DND-41 (cell line): ENCODE measurements at regions not wholly inside any gene's neighbourhood (a gene's known extent, or its start where the extent isn't known, plus 50 kb on each side); places are given as distances from the start of the nearest gene placed in this dataset.

Experiments used
- CTCF ChIP-seq: IDR thresholded peaks from 2 replicates; pipeline ENCODE4 v1.5.1; 2012; ENCODE audit warnings: borderline replicate concordance, low read length, moderate library complexity, mild to moderate bottlenecking; ENCODE audit not compliant: poor library complexity, severe bottlenecking; ENCODE audit errors: extremely low read depth
- EZH2 ChIP-seq: IDR thresholded peaks from 3 replicates; pipeline ENCODE4 v1.6.1; 2012; ENCODE audit warnings: borderline replicate concordance, low read depth, mild to moderate bottlenecking, moderate library complexity, low read length, inconsistent platforms; ENCODE audit not compliant: severe bottlenecking

DNA sequence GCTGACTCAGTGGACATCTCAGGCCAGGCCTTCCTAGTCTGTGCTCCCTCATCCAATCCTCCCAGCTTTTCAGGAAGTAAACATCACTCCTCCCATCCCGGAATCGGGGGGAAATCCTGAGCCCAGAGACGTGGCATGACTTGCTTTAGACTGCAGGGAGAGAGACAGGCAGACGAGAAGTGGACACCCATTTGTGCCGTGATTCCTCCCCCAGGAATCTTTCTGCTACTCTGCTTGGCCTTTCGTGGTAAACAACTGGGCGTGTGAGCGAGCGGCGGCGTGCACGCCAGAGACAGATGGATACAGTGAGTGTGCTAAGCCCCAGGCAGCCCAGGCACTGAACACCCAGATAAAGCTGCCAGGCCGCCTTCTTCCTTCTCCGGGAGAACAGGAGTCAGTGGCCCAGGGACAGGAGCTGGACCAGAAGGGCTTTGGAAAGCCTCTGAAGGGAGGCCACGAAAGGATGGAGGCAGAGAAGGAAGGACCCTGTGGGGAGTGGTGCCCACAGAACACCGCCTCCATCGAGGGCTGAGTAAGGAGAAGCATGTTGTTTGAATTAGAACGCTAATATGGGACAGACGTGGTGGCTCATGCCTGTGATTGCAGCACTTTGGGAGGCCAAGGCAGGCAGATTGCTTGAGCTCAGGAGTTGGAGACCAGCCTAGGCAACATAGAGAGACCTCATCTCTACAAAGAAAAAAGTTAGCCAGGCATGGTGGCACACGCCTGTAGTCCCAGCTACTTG is 53.0 kb upstream of the PRR5 start:
- TF ChIP-seq CTCF (no peak), EZH2 (no peak)
